Retinal pigment epithelial cell (primary cell): ENCODE measurements at regions not wholly inside any gene's neighbourhood (a gene's known extent, or its start where the extent isn't known, plus 50 kb on each side); places are given as distances from the start of the nearest gene placed in this dataset.

Experiments
- DNase-seq: peaks from one replicate; pipeline ENCODE4 v3.0.0-alpha.2; 2010; ENCODE audit warnings: low read depth
- H3K4me3 ChIP-seq: 2 replicates; pipeline ENCODE4 v1.5.1; 2011; ENCODE audit warnings: mild to moderate bottlenecking, low read length, control low read depth, moderate library complexity
- CTCF ChIP-seq: conservative IDR thresholded peaks from 2 replicates; pipeline ENCODE4 v1.5.1; 2011; ENCODE audit warnings: low read depth, low read length, control low read depth, inconsistent platforms

GRCh38 chr5:28451483-28451882 is 1413.1 kb upstream of the CDH9 start:
- H3K4me3 ChIP-seq: no peak overlapping the region
- DNase-seq: no peak
- TF ChIP-seq CTCF: no peak

- TF ChIP-seq CTCF: no peak
- no peak for DNase-seq
- no peak overlapping the region for H3K4me3 ChIP-seq
Observed at GRCh38 chr5:28450997-28451396, 1412.6 kb upstream of the CDH9 start.

GRCh38 chr5:28448791-28449190 is 1410.4 kb upstream of the CDH9 start:
- no peak overlapping the region for H3K4me3 ChIP-seq
- no peak for TF ChIP-seq CTCF
- DNase-seq: no peak

GRCh38 chr5:28430565-28431178 is 1392.3 kb upstream of the CDH9 start:
- DNase-seq: no peak
- no peak for TF ChIP-seq CTCF
- no peak overlapping the region for H3K4me3 ChIP-seq

DNA sequence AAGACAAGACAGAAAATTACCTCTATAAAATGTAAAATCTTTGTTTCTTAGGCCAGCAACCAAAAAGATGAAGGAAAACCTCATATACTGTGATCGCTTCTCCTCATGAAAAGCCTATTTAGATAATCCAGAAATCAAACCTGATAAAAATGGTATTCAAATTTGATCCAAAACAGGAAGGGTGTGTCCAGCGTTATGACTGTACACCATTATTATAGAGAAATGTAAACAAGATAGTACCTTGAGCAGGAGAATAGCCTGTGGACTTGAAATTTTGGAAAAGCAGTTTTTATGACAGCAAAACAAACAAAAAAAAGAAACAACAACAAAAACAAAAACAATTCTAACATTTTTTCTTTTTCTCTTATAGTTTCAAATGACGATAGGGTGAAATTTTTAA is 1382.8 kb upstream of the CDH9 start:
- DNase-seq: no peak
- no peak for TF ChIP-seq CTCF
- H3K4me3 ChIP-seq: no peak overlapping the region

DNA sequence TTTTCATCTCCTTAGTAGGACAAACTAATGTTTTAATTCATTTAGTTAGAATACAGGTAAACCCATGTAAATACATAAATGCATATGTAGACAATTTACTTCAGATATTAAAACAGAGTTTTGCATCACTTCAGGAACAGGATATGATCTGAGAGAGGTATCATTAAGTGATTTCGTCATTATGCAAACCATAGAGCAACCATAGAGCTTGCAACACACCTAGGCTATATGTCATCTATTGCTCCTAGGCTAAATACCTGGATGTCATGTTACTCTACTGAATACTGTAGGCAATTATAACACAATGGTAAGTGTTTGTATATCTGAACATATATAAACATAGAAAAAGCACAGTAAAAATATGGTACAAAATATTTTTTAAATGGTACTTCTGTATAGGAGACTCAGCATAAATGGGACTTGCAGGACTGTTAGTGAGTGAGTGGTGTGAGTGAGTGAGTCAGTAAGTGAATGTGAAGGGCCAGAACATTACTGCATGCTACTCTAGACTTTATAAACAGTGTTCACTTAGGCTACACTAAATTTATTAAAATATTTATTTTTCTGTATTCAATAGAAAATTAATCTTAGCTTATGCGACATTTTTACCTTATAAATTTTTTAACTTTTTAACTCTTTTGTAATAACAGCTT is 1377.5 kb upstream of the CDH9 start:
- no peak for DNase-seq
- TF ChIP-seq CTCF: no peak

DNA sequence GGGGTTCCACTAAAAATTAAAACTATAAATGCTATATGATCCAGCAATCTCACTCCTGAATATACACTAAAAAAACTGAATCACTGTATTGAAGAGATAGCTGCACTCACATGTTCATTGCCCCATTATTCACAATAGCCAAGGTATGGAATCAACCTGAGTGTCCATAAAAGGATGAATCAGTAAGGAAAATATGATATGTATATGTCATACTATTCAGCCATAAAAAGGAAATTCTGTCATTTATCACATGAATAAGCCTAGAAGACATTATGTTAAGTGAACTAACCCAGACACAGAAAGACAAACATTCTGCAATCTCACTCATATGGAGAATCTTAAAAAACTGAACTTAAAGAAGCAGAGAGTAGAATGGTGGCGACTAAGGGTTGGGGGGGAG is 1376.2 kb upstream of the CDH9 start:
- no peak for DNase-seq
- no peak overlapping the region for H3K4me3 ChIP-seq
- no peak for TF ChIP-seq CTCF

More for the DNA sequence above, 1377.5 kb upstream of the CDH9 start:
- no peak overlapping the region for H3K4me3 ChIP-seq
